AG04449 (cell line): ENCODE measurements at regions not wholly inside any gene's neighbourhood (a gene's known extent, or its start where the extent isn't known, plus 50 kb on each side); places are given as distances from the start of the nearest gene placed in this dataset.

Experiments
- CTCF ChIA-PET: fragments of 350-600 bp; formaldehyde crosslinking; extraction: SDS; loops from one replicate; lab custom pipeline; 2021; ENCODE audit warnings: antibody characterized with exemption; lab: Yijun Ruan, JAX
- POLR2A ChIA-PET: fragments of 400-600, 350-600 bp; formaldehyde crosslinking; extraction: SDS; loops from one replicate; lab custom pipeline; 2020; ENCODE audit warnings: antibody characterized with exemption, inconsistent platforms; lab: Yijun Ruan, JAX
- DNase-seq: peaks from one replicate; pipeline ENCODE4 v3.0.0-alpha.2; 2010; ENCODE audit warnings: low read depth, low spot score
- H3K4me3 ChIP-seq: 2 replicates; pipeline ENCODE4 v1.5.1; 2011; ENCODE audit warnings: low read depth, mild to moderate bottlenecking, control low read depth, low read length
- CTCF ChIP-seq: IDR thresholded peaks from one replicate; pipeline ENCODE4 v1.5.1; 2011; ENCODE audit warnings: mild to moderate bottlenecking, moderate library complexity, low read length, control low read depth, inconsistent platforms; ENCODE audit not compliant: insufficient read depth; ENCODE audit errors: missing control alignments

- ChIA-PET CTCF (no interaction called here), POLR2A (no interaction called here)
- no peak overlapping the region for H3K4me3 ChIP-seq
- no peak for TF ChIP-seq CTCF
- DNase-seq, result no peak
These were observed 318.7 kb upstream of the SLITRK1 start for GRCh38 chr13:84200971-84201370.

DNA sequence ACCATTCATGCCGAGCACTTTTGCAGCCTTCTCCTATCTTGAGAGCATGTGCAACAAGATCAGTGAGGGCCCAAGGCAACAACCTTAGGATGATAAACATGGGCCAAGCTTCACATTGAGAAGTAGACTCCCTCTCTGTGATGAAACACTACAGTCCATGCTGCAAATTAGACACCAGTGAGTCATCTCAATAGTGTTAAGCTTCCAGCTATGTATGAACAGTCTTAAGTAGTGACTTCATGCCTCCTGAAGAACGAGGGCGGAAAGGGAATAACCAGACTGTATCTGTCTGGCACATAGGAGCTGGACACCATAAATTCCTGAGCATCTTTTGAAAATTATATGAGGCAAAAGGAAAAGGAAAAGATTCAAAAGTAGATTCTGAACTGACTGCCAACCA, 309.9 kb upstream of the SLITRK1 start:
- peak; percentile 97 for DNase-seq
- no peak for TF ChIP-seq CTCF
- POLR2A ChIA-PET, result no interaction called here
- CTCF ChIA-PET, result no interaction called here
- no peak overlapping the region for H3K4me3 ChIP-seq

- ChIA-PET POLR2A (no interaction called here), CTCF (no interaction called here)
- no peak for DNase-seq
- H3K4me3 ChIP-seq, result no peak overlapping the region
- no peak for TF ChIP-seq CTCF
These were observed 308.9 kb upstream of the SLITRK1 start for GRCh38 chr13:84191139-84191538.

GRCh38 chr13:84187626-84188025, 305.4 kb upstream of the SLITRK1 start:
- POLR2A ChIA-PET, result no interaction called here
- CTCF ChIA-PET, result no interaction called here
- no peak overlapping the region for H3K4me3 ChIP-seq
- no peak for DNase-seq
- no peak for TF ChIP-seq CTCF

DNA sequence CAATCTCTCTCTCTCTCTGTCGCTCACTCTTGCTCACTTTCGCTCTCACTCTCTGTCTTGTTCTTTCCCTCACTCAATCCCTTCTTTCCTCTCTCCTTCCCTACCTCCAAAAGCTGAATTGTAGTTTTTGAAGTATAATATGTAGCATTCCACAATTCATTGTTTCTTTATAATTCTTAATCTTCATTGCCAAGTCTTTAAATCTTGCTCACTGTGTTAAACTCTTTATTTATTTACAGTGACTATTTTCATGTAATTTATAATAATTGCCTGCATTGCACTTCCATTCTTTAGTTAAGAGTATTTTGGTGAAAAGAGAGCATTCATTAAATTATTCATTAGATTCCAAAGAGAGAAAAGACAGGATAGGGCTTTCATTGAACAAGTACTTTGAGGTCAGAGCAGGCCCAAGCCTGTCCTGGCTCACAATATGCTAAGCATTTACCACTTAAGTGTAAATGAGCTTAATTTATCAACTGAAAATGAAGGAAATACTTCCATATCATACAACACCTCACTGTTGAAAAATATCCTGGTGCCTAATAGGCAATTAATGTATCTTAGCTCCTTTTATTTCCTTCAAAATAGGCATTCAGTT, 257.4 kb upstream of the SLITRK1 start:
- no peak overlapping the region for H3K4me3 ChIP-seq
- CTCF ChIA-PET, result interaction anchor here (0.6 to 1.3 kb wide), 2 partner anchors 18 to 257 kb away, joined by 3 read pairs; partner anchors contain the start of gene SLITRK1
- POLR2A ChIA-PET, result no interaction called here
- no peak for DNase-seq
- no peak for TF ChIP-seq CTCF

- DNase-seq, result no peak
- CTCF ChIA-PET, result no interaction called here
- H3K4me3 ChIP-seq, result no peak overlapping the region
- POLR2A ChIA-PET, result no interaction called here
- no peak for TF ChIP-seq CTCF
These were observed 255.0 kb upstream of the SLITRK1 start for GRCh38 chr13:84137292-84137691.
